Activated naive CD4-positive, alpha-beta T cell treated with anti-CD3 and anti-CD28 coated beads for 36 hours (primary cell): ENCODE measurements at regions not wholly inside any gene's neighbourhood (a gene's known extent, or its start where the extent isn't known, plus 50 kb on each side); places are given as distances from the start of the nearest gene placed in this dataset.

Experiments used
- CTCF ChIA-PET: fragments of 350-600 bp; sonication (Branson Sonifier 250); formaldehyde crosslinking; loops from one replicate; lab custom pipeline; 2021; ENCODE audit warnings: antibody characterized with exemption; lab: Charles Lee
- DNase-seq: peaks from one replicate; pipeline ENCODE4 v3.0.0-alpha.2; 2020
- H3K27ac Mint-ChIP-seq: one replicate; pipeline ENCODE4 v1.8.0; 2021; ENCODE audit warnings: mild to moderate bottlenecking, mixed read lengths
- H3K27me3 Mint-ChIP-seq: one replicate; pipeline ENCODE4 v1.8.0; 2021; ENCODE audit warnings: low read depth, mixed read lengths
- H3K36me3 Mint-ChIP-seq: one replicate; pipeline ENCODE4 v1.8.0; 2021; ENCODE audit warnings: low read depth, mixed read lengths
- H3K4me1 Mint-ChIP-seq: one replicate; pipeline ENCODE4 v1.8.0; 2021; ENCODE audit warnings: low read depth, mixed read lengths
- H3K4me3 Mint-ChIP-seq: one replicate; pipeline ENCODE4 v1.8.0; 2021; ENCODE audit warnings: mild to moderate bottlenecking, moderate library complexity, mixed read lengths
- H3K9me3 Mint-ChIP-seq: one replicate; pipeline ENCODE4 v1.8.0; 2021; ENCODE audit warnings: mixed read lengths
- intact Hi-C: fragments of 100-400 bp; cut with micrococcal nuclease; formaldehyde crosslinking; loops from one replicate; pipeline ENCODE4 v1.15.1; 2023

- H3K4me3 Mint-ChIP-seq, result no peak overlapping the region
- CTCF ChIA-PET, result no interaction called here
- H3K27me3 Mint-ChIP-seq, result no peaks in the 10 kb centered on the region
Measured at GRCh38 chr13:59250336-59251189, 913.2 kb downstream of the DIAPH3 start.

GRCh38 chr13:59259165-59260000, 904.3 kb downstream of the DIAPH3 start:
- Mint-ChIP-seq H3K9me3 (no peaks in the 10 kb centered on the region), H3K4me1 (no peaks in the 10 kb centered on the region), H3K36me3 (no peaks in the 10 kb centered on the region), H3K27me3 (no peaks in the 10 kb centered on the region), H3K4me3 (no peak overlapping the region), H3K27ac (no peak overlapping the region)
- CTCF ChIA-PET, result no interaction called here
- DNase-seq, result no peak
- intact Hi-C loops, result no loop called here

More at GRCh38 chr13:59250336-59251189, 913.2 kb downstream of the DIAPH3 start:
- no peak for DNase-seq
- no peak overlapping the region for H3K27ac Mint-ChIP-seq
- no peaks in the 10 kb centered on the region for H3K36me3 Mint-ChIP-seq
- intact Hi-C loops, result no loop called here
- H3K9me3 Mint-ChIP-seq, result no peaks in the 10 kb centered on the region
- H3K4me1 Mint-ChIP-seq, result no peaks in the 10 kb centered on the region

- DNase-seq, result no peak
- H3K27me3 Mint-ChIP-seq, result no peaks in the 10 kb centered on the region
- CTCF ChIA-PET, result interaction anchor here (0.7 kb wide), 1 partner anchor 915 kb away, joined by 4 read pairs; no protein-coding TSS in a partner anchor
- no peak overlapping the region for H3K4me3 Mint-ChIP-seq
- no peaks in the 10 kb centered on the region for H3K36me3 Mint-ChIP-seq
- no peaks in the 10 kb centered on the region for H3K9me3 Mint-ChIP-seq
- intact Hi-C loops, result loop anchor here (5.0 kb wide), 1 partner anchor 1635 kb away; no protein-coding TSS in a partner anchor
- no peaks in the 10 kb centered on the region for H3K4me1 Mint-ChIP-seq
- no peak overlapping the region for H3K27ac Mint-ChIP-seq
Measured at GRCh38 chr13:59261928-59262488, 901.7 kb downstream of the DIAPH3 start.

GRCh38 chr13:59263531-59263930, 900.2 kb downstream of the DIAPH3 start:
- Mint-ChIP-seq H3K27me3 (no peaks in the 10 kb centered on the region), H3K9me3 (no peaks in the 10 kb centered on the region), H3K27ac (no peak overlapping the region), H3K4me1 (no peaks in the 10 kb centered on the region), H3K36me3 (no peaks in the 10 kb centered on the region), H3K4me3 (no peak overlapping the region)
- no peak for DNase-seq
- CTCF ChIA-PET, result no interaction called here
- intact Hi-C loops, result loop anchor here (5.0 kb wide), 1 partner anchor 1636 kb away; no protein-coding TSS in a partner anchor

GRCh38 chr13:59266478-59267063, 897.2 kb downstream of the DIAPH3 start:
- Mint-ChIP-seq H3K4me1 (no peaks in the 10 kb centered on the region), H3K27ac (no peak overlapping the region), H3K9me3 (no peaks in the 10 kb centered on the region), H3K36me3 (no peaks in the 10 kb centered on the region), H3K4me3 (no peak overlapping the region), H3K27me3 (peaks cover 2% of the 10 kb centered on the region)
- intact Hi-C loops, result no loop called here
- DNase-seq, result no peak
- CTCF ChIA-PET, result no interaction called here

GRCh38 chr13:59269476-59269875, 894.3 kb downstream of the DIAPH3 start:
- no peak overlapping the region for H3K4me3 Mint-ChIP-seq
- H3K27ac Mint-ChIP-seq, result no peak overlapping the region
- peaks cover 6% of the 10 kb centered on the region for H3K27me3 Mint-ChIP-seq
- CTCF ChIA-PET, result interaction anchor here (0.5 kb wide), 1 partner anchor 847 kb away, joined by 4 read pairs; no protein-coding TSS in a partner anchor
- H3K36me3 Mint-ChIP-seq, result no peaks in the 10 kb centered on the region
- intact Hi-C loops, result no loop called here
- no peaks in the 10 kb centered on the region for H3K9me3 Mint-ChIP-seq
- no peaks in the 10 kb centered on the region for H3K4me1 Mint-ChIP-seq
- no peak for DNase-seq

GRCh38 chr13:59270327-59270726, 893.4 kb downstream of the DIAPH3 start:
- Mint-ChIP-seq H3K27me3 (peaks cover 7% of the 10 kb centered on the region), H3K27ac (no peak overlapping the region), H3K4me3 (no peak overlapping the region), H3K36me3 (no peaks in the 10 kb centered on the region), H3K4me1 (no peaks in the 10 kb centered on the region), H3K9me3 (no peaks in the 10 kb centered on the region)
- intact Hi-C loops, result no loop called here
- no peak for DNase-seq
- CTCF ChIA-PET, result no interaction called here

GRCh38 chr13:59274958-59275727, 888.6 kb downstream of the DIAPH3 start:
- no peak for DNase-seq
- intact Hi-C loops, result no loop called here
- Mint-ChIP-seq H3K27me3 (peaks cover 13% of the 10 kb centered on the region), H3K4me1 (no peaks in the 10 kb centered on the region), H3K9me3 (no peaks in the 10 kb centered on the region), H3K27ac (no peak overlapping the region), H3K4me3 (no peak overlapping the region), H3K36me3 (no peaks in the 10 kb centered on the region)
- CTCF ChIA-PET, result no interaction called here

GRCh38 chr13:59276436-59276835, 887.3 kb downstream of the DIAPH3 start:
- Mint-ChIP-seq H3K27ac (no peak overlapping the region), H3K27me3 (peaks cover 13% of the 10 kb centered on the region), H3K36me3 (no peaks in the 10 kb centered on the region), H3K4me1 (no peaks in the 10 kb centered on the region), H3K4me3 (no peak overlapping the region), H3K9me3 (no peaks in the 10 kb centered on the region)
- no peak for DNase-seq
- intact Hi-C loops, result no loop called here
- CTCF ChIA-PET, result no interaction called here

GRCh38 chr13:59277106-59277505, 886.6 kb downstream of the DIAPH3 start:
- CTCF ChIA-PET, result no interaction called here
- Mint-ChIP-seq H3K4me1 (no peaks in the 10 kb centered on the region), H3K27me3 (peaks cover 11% of the 10 kb centered on the region), H3K9me3 (no peaks in the 10 kb centered on the region), H3K27ac (no peak overlapping the region), H3K36me3 (no peaks in the 10 kb centered on the region), H3K4me3 (no peak overlapping the region)
- intact Hi-C loops, result no loop called here
- DNase-seq, result no peak

- no peak overlapping the region for H3K27ac Mint-ChIP-seq
- no peak for DNase-seq
- intact Hi-C loops, result no loop called here
- H3K4me3 Mint-ChIP-seq, result no peak overlapping the region
- peaks cover 12% of the 10 kb centered on the region for H3K27me3 Mint-ChIP-seq
- CTCF ChIA-PET, result no interaction called here
- H3K4me1 Mint-ChIP-seq, result no peaks in the 10 kb centered on the region
- no peaks in the 10 kb centered on the region for H3K36me3 Mint-ChIP-seq
- H3K9me3 Mint-ChIP-seq, result no peaks in the 10 kb centered on the region
Measured at GRCh38 chr13:59279028-59279427, 884.7 kb downstream of the DIAPH3 start.
